Esophagus muscularis mucosa (tissue), 3 donors: ENCODE measurements at regions not wholly inside any gene's neighbourhood (a gene's known extent, or its start where the extent isn't known, plus 50 kb on each side); places are given as distances from the start of the nearest gene placed in this dataset.

Source experiments
- POLR2A ChIP-seq: fragments of 450-650 bp; IDR thresholded peaks from one replicate; pipeline ENCODE4 v1.6.1; 2017; ENCODE audit warnings: antibody characterized with exemption, moderate library complexity, mild to moderate bottlenecking, low read depth
- TF ChIP-seq, protein P1 (sequence below), 3 experiments: fragments of 200-600 bp in 2 of 3; fragments of 450-650 bp in 1 of 3; sonication (generic) in 2 of 3; IDR thresholded peaks; one replicate each; pipeline ENCODE4 v1.5.1; 2017 to 2019; ENCODE audit warnings: antibody characterized with exemption in 3 of 3, mild to moderate bottlenecking in 2 of 3, moderate library complexity in 1 of 3

DNA sequence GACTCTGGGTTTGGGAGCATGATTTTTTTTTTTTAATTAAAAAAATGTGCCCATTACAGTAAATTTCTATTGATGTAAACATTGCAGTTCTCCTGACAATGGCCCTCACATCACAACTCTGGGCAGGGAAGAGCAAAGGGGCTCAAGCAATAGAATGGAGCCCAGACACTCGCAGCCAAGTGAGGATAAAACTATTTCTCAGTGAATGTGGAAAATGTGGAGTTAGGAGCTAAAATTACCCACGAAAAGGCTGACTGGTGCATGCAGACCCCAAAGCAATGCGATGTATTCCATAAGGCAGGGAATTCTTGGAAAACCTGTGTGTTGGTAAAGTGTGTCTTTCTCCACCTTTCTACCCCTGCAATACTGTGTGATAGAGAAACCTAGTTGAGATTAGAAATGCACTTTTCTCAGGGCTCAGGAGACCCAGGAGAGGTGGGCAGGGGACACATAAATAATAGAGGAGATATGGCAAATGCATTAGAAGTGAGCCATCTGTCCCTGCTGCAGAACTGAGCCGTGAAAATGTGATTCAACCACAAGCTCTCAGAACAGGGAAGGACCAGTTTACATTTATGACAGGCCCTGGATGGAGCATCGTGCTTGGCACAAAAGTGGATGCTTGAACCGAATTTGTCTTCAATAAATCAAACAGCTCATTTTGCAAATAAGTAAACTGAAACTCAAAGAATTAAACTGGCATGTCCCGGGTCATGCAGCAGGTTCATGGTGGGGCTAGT is 100.1 kb downstream of the MYCN start:
- TF ChIP-seq, protein P1, sequence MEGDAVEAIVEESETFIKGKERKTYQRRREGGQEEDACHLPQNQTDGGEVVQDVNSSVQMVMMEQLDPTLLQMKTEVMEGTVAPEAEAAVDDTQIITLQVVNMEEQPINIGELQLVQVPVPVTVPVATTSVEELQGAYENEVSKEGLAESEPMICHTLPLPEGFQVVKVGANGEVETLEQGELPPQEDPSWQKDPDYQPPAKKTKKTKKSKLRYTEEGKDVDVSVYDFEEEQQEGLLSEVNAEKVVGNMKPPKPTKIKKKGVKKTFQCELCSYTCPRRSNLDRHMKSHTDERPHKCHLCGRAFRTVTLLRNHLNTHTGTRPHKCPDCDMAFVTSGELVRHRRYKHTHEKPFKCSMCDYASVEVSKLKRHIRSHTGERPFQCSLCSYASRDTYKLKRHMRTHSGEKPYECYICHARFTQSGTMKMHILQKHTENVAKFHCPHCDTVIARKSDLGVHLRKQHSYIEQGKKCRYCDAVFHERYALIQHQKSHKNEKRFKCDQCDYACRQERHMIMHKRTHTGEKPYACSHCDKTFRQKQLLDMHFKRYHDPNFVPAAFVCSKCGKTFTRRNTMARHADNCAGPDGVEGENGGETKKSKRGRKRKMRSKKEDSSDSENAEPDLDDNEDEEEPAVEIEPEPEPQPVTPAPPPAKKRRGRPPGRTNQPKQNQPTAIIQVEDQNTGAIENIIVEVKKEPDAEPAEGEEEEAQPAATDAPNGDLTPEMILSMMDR (IDR thresholded peaks at IDR 0.05), result no peak
- no peak for TF ChIP-seq POLR2A
